NCI-H2196 (cell line): ENCODE measurements at regions not wholly inside any gene's neighbourhood (a gene's known extent, or its start where the extent isn't known, plus 50 kb on each side); places are given as distances from the start of the nearest gene placed in this dataset.

ENCODE experiments used
- DNase-seq: peaks from one replicate; lab custom pipeline; 2025; ENCODE audit not compliant: unreplicated experiment; lab: John Stamatoyannopoulos, UW

DNA sequence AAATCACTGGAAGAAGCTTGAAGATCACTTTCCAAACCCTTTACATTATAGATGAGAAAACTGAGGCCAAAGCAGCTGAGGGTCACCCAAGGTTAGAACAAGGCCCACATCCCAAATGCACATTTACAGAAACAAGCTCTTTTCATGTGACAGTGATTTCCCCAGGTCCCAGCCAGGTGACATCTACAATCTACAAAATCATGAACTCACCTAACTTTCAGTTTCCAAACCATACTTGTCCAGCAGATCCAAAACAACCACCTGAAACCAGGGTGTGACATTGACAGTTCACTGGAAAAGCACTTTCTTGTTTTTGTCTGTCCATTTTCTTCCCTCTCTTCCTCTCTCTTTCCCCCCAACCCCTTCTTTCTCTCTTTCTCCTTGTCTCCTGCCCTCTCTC, 132.2 kb upstream of the PRICKLE2 start:
- DNase-seq: no peak

DNA sequence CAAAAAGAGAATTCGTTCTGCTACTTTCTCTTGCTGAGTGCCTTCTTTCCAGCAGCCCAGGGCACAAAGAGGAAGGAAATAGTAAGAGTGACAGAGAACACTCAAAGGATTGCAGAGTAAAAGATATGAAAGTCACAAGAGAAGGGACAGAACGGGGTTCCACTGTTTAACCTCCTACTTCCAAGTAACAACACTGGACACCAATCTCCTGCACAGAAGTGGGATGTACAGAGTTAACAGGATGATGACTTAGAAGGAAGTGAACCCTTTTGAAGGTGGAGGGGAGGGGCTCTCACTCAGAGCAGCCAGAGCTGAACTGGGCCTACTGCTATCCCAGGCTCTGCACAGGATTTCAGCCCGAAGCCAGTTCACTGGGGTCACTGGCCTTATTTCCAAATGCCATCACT, 130.1 kb upstream of the PRICKLE2 start:
- DNase-seq: no peak

DNA sequence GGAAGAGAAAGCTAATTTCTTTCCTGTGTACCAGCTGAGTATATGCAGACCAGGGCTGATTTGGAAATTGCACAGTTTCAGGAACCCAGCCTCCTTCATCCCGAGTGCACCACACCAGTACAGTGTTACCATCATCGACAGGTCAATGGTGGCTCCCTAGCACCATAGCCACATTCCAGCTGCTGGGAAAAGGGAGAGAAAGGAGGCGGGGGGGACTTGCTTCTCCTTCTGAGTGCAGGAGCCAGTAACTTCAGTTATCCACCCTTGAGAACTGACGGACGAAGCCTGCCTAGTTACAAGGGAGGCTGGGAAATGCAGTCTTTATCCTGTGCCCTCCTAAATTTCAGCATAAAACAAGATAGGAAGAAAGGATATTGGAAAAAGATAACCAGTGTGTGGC, 129.7 kb upstream of the PRICKLE2 start:
- no peak for DNase-seq

DNA sequence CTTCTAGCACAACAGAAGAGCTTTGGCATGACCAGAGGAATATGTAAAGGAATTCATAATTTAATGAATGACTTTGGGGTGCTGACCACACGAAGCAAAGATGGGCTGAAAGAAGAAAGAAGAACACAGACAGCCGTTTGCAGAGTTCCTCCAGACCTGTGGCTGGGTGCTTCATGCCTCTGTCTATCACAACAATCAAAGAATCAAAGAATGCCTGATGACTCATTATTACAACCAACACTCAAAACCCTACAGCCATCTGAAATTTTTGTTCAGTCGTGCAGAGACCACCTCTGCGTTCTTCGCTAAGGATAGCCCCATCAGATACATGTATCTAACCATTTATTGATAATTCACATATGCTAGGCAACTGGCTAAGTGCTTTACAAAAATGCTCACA, 129.0 kb upstream of the PRICKLE2 start:
- no peak for DNase-seq

DNA sequence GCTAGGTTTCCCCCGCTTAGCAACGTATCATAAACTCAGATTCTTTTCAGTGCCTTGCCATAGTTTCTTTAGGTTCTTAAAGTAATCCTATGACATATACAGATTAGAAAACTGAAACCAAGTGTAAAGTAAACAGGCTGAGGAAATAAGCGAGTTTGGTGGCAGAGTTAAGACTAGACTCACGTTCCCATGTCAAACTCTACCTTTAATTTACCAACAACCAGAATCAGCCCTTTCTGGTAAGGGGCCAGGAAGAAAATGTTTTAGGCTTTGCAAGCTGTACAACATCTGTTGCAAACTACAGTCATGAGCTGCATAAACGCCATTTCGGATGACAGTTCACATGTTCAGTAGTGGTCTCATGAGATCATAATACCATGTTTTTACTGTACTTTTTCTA, 128.0 kb upstream of the PRICKLE2 start:
- no peak for DNase-seq

DNA sequence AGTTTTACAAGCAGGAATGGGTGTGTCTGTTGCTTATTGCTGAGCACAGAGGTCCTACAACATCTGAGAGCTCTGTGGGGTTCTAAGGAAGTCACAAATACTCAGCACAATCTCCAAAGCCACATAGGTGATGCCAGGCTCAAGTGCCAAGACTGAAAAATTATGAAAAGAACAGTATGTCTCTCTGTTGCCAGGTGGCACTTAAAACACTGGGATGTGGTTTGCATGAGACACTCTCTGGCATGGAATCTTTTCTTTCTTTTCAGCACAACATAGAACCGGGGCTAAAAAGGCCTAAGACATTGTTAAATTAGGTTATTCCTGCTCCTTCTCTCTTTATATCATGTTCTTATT, 127.3 kb upstream of the PRICKLE2 start:
- no peak for DNase-seq

DNA sequence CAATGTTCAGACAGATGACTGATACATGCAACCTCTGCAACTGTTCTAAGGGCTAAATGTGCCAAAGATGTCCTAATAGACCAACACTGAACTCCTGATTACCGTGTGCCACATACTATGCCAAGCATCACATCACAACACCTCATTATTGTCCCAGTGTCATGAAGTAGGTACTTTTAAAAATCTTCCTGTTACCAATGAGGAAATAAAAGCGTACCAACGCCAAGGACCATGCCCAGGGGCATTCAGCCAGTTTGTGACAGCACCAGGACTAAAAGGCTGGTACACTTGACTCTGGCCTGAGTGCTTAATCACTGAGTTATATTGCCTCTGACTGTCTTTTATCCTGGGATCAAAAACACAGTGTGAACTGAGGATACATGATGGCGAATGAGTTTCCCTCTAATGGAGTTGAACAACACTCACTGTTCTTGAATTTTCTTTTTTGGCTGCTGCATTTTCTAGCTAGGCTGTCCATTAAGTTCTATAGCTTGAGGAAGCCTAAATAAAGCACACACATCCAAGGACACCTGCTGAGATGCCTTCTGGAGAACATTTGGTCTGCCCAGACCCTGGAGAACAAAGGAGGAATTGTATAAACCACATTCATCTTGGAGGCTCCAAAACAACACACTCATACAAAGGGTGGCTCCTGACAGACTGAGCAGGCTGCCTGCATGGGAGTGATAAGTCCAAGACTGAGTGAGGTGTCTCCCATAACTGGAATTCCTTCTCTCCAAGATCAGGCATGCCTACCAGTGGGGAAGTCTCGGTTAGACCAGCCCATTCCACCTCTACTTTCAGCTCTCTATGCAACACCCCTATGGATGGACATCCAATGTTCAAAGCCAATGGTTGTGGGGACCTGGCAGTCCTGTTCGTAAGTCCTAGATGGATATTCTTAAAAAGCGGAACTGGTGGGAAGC, 126.7 kb upstream of the PRICKLE2 start:
- no peak for DNase-seq

DNA sequence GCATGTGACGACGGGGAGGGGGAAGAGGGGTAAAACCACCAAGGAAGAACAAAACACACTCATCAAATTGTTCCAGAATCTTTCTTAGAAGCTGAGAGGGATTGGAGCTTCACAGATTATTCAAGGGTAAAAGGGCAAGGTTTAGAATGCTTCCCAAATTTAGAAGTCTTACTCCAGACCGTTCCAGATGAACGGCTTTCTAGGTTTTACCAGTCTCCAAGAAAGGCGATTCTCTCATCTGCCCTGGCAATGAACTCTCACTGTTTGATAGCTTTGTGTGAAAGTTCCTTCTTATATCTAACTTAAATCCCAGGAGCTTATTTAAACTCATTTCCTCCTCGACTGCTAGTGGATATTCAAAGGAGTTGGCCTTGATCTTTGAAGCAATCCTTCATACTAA, 124.3 kb upstream of the PRICKLE2 start:
- DNase-seq: no peak

DNA sequence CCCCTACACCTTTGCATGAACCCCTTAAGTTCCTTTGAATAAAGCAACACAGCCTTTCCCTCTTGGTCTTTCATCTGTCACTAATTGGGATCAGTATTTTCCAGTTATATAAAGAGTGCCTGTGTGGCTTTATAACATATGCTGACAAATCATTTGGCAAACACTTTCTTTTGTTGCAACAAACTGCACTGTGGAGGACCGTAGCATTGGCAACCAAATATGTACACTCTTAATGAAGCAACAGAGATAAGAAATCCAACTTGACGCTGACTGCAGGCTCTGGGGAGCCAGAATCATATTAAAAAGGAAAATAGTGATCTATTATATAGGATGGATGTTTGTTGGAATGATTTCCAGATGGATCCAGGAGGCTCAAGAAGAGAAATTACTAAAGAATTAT, 120.1 kb upstream of the PRICKLE2 start:
- DNase-seq: no peak

DNA sequence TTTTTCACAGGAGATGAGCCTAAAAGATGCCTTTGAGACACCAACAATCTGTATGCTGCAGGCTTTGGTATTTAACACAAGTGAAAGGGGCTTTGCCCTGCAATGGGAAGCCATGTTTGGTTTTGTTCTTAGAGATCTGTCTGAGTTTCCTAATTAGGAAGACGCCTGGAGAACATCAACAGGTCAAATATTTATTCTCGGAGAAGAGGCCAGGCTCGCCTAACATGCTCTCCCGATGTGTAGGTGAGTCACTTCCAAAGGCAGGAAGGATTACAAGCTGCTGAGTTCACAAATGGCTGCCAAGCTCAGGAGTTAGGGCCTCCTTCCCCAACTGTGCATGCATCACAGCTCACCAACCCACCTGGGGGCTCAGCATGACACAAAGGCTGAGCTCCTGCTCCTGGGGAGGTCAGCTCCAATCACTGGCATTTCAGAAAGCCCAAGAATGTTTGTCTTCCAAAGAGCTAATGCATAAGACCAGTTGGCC, 119.5 kb upstream of the PRICKLE2 start:
- DNase-seq: no peak

DNA sequence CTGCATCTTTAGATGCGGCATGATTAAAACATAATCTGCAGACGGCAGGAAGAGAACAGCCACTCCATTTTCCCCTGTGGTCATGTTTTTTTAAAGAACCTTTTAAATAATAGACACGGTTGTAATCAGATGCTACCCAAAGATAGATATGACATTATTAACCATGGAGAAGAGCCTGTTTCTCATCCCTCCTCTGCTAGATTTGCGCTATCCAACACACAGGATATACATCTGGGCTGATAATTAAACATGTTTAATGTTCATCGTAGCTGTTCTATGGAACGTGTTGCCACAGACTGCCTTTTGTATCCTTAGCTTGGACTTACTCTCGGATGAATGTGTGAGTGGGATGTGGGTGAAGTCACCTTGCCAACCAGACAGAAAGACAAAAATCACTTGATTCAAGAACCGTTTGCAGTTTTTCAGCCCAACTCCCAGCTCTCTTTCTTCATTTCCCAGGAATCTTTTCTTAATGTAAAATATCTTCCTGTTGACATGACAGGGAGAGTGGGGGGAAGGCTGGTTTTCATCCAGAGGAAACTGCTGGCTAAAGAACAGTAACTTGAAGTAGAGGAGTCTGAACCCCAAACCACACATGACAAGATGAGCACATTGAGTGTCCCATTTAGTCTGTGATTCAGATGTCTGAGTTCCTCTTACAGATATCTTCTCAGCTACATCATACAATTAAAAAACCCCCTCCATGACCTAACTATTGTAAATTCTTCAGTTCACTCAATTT, 118.6 kb upstream of the PRICKLE2 start:
- no peak for DNase-seq

DNA sequence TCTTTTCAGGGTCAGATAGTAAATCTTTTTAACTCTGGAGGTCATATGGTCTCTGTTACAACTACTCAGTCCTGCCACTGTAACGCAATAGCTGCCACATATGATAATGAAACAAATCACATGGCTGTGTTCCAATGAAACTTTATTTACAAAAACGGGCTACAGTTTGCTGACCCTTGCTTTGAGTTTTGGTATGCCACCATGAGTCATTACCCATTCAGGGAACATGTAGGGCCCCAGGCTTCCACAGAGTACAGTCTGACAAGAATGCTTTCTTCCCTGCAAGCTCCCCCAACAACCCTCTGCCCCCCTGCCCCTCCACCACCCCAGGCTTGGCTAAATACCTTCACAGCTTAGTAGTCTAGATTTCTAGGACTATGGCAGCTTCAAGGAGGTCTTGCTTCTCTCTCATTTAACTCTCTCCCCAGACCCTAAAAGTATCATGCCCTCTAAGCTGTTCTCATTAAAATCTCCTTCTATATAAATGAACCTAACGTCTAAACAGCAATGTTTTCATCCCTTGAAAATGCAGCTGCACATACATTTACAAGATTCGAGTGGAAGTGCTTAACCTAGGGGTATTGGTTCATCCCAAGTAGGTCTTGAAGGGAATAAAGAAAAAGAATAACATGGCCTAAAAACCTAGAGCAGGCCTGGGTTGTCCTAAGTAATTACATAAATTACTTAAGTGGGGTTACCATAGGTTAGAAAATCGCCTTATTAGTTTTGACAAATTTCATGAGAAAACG, 117.8 kb upstream of the PRICKLE2 start:
- DNase-seq: no peak

DNA sequence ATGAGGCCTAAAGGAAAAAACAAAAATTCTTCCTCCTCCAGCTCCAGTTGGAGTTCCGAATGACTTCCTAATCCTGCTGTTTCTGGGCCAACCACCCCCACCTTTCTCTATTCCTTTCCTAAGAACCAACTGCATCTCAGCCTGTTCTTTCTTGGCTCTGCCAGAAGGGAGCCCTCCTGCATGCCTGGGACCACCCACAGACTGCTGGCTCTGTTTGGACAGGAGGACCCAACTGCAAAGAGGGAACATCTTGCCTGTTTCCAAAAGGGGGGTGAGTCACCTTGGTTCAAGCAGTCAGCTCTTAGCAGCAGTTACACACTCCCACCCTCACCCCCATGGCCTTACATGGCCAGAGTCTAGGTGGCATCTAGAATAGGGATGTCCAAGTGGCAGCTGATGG, 116.0 kb upstream of the PRICKLE2 start:
- no peak for DNase-seq

DNA sequence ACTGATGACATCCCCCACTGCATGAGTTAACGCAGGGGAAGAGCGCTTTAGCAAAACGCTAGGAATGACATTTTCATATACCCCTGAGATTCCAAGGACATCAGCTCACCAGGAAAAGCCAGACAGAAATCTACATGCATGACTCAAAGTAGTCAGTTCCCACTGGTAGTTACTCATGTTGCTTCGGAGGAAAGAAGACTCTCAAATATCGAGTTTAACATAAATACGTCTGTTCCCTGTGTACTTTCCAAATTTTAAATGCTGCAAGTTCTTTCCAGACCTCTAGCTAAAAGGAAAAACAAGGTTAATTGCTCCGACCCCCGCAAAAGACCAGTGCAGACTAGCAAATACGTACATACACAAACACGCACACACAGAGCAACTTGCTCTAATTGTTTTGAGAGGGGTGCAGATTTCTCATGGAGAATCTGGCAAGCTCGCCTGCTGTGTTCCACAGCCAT, 115.4 kb upstream of the PRICKLE2 start:
- no peak for DNase-seq

DNA sequence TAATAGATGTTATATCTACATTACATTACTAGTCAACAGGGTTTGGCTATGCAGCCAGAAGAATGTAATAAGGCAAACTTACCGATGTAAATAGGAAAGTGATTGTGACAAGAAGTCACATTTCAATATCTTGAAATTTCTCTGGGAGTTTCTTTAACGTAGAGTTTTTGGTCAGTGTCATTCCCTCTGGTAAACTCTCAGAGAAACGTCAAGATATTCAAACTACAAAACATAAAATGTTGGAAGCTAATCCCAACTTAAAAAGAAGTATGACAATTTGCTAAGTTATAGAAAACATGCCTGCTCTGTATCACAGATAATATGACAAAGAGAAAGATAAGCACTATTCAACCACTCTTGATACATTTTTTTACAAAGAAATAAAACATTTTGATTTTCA, 111.2 kb upstream of the PRICKLE2 start:
- DNase-seq: no peak

DNA sequence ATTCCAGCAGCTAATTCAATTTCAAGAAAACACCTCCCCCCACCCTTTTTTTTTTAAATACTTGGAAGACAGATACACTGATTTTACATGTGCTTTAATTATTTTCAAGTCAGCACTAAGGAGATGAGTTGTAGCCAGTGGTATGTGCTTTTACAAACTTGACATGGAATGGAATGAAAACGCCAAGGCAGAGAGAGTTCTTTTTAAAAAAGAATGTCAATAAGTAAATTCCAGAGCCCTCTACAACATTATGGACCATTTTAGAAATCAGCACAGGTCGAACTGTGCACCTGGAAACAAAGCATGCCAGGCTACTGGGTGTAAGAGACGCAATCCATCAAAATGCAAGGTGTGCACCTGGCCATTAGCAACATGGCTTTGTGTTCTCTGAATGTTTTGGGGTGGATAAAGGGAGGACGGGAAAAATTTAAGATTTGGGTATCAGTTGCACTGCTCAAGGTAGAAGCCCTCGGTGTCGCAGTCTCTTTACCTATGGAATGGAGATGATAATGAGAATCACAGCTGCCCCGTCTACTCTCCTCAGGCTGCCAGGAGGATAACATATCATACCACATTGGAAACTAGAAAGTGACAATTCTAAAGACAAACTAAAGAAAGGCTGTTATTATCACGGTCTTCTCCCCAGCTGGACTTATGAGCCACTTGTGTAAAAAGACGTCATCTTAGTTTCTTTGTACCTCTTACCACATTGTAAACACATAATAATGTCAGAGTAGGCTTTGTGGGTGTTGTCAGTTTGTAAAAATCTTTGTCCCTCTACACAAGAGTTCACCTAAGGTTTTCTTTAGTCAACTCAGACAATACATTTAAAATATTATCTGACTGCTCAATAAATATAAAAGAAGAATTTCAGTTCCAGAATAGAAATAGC, 107.4 kb upstream of the PRICKLE2 start:
- DNase-seq: no peak

DNA sequence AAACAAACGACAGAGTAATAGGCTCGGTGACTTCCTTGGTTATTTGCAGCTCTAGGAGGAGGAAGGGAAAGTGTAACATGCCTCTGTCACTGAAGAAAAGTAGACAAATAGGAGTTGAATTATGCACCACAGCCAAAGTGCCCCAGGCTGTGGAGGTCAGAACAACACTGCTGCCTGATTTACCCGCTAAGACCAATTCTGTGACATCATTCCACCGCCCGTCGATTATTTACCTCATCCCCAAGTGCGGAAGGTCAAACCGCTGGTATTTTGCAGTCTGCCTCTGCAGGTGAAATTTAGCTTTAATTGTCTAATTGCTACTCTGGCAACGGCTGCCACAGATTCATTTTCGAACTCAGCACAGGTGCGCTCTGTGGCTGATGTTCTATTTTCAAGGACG, 106.3 kb upstream of the PRICKLE2 start:
- no peak for DNase-seq

DNA sequence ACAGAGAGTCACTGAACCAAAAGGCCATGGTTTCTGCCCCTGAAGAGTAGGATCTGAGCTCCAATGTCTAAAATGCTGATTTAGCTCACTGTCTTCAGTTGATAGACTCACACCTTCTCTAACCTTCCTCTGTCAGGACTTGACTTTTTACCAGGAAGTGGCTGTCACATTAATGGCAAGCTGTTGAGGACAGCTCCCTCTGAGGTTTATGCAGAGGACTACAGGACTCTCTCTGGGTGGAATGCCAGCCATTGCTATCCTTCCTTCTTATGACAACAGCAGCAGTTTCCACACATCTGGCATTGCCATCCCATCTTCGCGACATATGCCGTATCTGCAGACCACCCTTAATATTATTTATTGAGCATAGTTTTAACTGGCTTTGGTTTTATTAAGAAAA, 103.8 kb upstream of the PRICKLE2 start:
- no peak for DNase-seq

DNA sequence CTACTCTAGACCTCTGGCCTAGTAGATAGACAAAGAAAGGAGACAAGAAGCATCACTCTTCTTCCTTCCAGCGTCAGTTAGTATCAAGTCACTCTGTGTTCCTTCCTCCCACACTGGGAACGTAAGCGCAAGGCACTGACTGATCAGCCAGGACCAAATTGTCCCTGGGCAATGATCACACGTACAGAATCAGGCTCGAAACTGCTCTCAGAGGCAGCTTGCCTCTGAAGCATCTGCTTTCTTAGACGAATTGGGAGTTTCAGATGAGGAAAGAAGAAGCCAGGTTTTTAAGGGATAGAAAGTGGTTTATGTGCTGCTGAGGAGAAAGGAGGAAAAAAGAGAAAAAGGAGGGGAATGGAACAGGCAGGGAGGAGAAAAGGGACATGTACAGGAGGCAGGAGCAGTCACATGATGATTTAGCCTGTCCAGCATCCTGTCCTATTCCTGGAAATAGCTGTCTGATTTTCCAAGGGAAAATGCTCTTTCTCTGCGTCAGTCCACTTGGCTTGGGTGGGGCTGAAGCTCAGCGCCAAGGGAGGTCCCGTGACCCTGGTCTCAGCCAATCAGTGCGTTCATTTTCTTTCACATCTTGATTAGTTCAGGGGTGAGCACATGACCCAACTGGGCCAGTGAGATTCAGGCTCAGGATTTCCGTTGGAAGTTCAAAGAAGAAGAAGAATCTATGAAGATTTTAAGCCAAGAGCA, 102.0 kb upstream of the PRICKLE2 start:
- DNase-seq: no peak

DNA sequence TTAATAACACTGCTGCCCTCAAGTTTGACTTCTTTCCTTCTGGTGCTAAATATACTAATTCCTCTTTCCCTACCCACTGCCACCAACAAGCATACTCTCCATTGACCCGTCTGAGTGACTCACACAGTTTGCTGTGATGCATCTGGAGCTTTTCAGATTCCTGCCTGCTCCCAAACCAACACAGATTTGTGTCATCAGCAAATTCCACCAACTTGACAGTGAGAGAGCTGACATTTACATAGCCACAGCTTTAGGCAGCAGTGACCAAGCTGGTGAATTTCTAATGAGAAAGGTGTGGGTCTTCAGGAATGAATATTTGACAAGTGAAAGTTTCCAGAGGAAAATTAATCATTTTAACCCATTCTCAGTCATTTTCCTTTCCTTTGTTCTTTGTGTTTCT, 96.5 kb upstream of the PRICKLE2 start:
- no peak for DNase-seq
